ENCODE measurements at regions not wholly inside any gene's neighbourhood (a gene's known extent, or its start where the extent isn't known, plus 50 kb on each side); places are given as distances from the start of the nearest gene placed in this dataset.

DNA sequence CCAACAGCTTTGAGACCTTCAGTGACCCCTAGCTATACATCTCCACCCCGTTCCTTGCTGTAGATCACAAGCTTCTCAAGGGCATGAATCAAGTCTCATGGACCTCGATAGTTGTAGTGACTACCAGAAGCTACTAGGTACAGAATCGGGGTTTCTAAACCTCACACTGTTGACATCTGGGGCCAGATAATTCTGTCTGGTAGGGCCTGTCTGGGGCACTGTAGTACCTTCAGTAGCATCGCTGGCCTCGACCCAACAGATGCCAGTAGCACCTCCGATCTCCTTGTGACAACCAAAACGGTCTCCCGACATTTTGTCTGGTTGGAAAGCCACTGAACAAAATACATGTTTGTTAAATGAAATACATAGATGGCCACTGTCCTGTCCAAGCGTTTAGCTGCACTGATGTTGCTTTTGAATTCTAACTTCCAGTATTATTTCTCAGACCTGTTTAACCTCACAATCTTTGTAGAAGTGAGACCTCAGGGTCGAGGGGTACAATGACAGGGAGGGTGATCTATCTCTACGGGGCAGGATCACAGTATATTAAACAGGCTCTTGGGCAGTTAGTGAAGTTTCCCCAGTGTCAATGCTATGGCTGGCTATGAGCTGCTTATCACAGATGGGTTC, 262.5 kb upstream of the IGF1R start:
- H3K36me3 ChIP-seq (ENCODE audit: low read depth): no peaks in the 10 kb centered on the region
- H3K9me2 ChIP-seq (ENCODE audit: insufficient read depth): no peaks in the 10 kb centered on the region
- ChIA-PET CTCF (no interaction called here), POLR2A (ENCODE audit: unreplicated experiment) (no interaction called here)
- no peak overlapping the region for H2AFZ ChIP-seq
- peaks cover 56% of the 10 kb centered on the region for H3K27me3 ChIP-seq (ENCODE audit: insufficient read depth, low read depth)
- H3K9me3 ChIP-seq (ENCODE audit: insufficient read depth, low read depth): no peaks in the 10 kb centered on the region
- no peak for DNase-seq
- no peak overlapping the region for H3K4me3 ChIP-seq
- H3K4me2 ChIP-seq: no peak overlapping the region
- no peak for TF ChIP-seq EZH2 (IDR thresholded peaks at IDR 0.05; ENCODE audit: low read depth)
- TF ChIP-seq, protein P1, sequence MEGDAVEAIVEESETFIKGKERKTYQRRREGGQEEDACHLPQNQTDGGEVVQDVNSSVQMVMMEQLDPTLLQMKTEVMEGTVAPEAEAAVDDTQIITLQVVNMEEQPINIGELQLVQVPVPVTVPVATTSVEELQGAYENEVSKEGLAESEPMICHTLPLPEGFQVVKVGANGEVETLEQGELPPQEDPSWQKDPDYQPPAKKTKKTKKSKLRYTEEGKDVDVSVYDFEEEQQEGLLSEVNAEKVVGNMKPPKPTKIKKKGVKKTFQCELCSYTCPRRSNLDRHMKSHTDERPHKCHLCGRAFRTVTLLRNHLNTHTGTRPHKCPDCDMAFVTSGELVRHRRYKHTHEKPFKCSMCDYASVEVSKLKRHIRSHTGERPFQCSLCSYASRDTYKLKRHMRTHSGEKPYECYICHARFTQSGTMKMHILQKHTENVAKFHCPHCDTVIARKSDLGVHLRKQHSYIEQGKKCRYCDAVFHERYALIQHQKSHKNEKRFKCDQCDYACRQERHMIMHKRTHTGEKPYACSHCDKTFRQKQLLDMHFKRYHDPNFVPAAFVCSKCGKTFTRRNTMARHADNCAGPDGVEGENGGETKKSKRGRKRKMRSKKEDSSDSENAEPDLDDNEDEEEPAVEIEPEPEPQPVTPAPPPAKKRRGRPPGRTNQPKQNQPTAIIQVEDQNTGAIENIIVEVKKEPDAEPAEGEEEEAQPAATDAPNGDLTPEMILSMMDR (conservative IDR thresholded peaks at IDR 0.05): no peak
- no peaks in the 10 kb centered on the region for H3F3A ChIP-seq (ENCODE audit: insufficient read depth, low read depth)
- no peaks in the 10 kb centered on the region for H3K79me2 ChIP-seq (ENCODE audit: low read depth)
- H3K27ac ChIP-seq: no peak overlapping the region
- intact Hi-C loops (cut with micrococcal nuclease; ENCODE audit: unreplicated experiment): no loop called here
- no TSS peak for BruUV-seq (replicated peaks)
- H3K4me1 ChIP-seq (replicated peaks; ENCODE audit: insufficient read depth): no peaks in the 10 kb centered on the region
- H4K20me1 ChIP-seq (ENCODE audit: insufficient read depth): no peaks in the 10 kb centered on the region

DNA sequence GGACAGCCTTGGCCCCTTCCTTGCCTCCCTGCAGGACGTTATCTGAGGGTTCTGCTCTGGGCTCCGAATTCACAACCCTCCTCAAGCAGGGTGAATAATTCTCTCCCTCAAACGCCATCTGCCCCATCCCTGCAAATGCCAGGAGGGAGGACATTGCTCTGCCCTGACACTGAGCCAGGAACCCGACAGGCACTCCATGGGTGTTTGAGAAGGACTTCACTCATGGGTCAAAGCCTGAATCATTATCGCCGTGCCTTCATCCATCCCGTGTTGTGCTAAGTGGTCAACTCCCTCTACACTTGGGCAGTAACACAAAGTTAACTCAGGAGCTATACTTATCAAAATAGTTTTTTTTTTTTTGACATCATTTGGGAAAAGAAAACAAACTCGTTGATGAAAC, 261.8 kb upstream of the IGF1R start:
- H3K9me2 ChIP-seq (ENCODE audit: insufficient read depth): no peaks in the 10 kb centered on the region
- peaks cover 63% of the 10 kb centered on the region for H3K27me3 ChIP-seq (ENCODE audit: insufficient read depth, low read depth)
- POLR2A ChIA-PET (ENCODE audit: unreplicated experiment): no interaction called here
- no peak overlapping the region for H3K4me3 ChIP-seq
- no peaks in the 10 kb centered on the region for H3K4me1 ChIP-seq (replicated peaks; ENCODE audit: insufficient read depth)
- BruUV-seq (replicated peaks): no TSS peak
- CTCF ChIA-PET: no interaction called here
- H2AFZ ChIP-seq: no peak overlapping the region
- no peaks in the 10 kb centered on the region for H3K79me2 ChIP-seq (ENCODE audit: low read depth)
- intact Hi-C loops (cut with micrococcal nuclease; ENCODE audit: unreplicated experiment): no loop called here
- TF ChIP-seq, protein P1 (conservative IDR thresholded peaks at IDR 0.05): no peak
- TF ChIP-seq EZH2 (IDR thresholded peaks at IDR 0.05; ENCODE audit: low read depth): no peak
- DNase-seq: no peak
- H3K36me3 ChIP-seq (ENCODE audit: low read depth): no peaks in the 10 kb centered on the region
- no peaks in the 10 kb centered on the region for H4K20me1 ChIP-seq (ENCODE audit: insufficient read depth)
- no peaks in the 10 kb centered on the region for H3F3A ChIP-seq (ENCODE audit: insufficient read depth, low read depth)
- H3K4me2 ChIP-seq: no peak overlapping the region
- no peak overlapping the region for H3K27ac ChIP-seq
- no peaks in the 10 kb centered on the region for H3K9me3 ChIP-seq (ENCODE audit: insufficient read depth, low read depth)

DNA sequence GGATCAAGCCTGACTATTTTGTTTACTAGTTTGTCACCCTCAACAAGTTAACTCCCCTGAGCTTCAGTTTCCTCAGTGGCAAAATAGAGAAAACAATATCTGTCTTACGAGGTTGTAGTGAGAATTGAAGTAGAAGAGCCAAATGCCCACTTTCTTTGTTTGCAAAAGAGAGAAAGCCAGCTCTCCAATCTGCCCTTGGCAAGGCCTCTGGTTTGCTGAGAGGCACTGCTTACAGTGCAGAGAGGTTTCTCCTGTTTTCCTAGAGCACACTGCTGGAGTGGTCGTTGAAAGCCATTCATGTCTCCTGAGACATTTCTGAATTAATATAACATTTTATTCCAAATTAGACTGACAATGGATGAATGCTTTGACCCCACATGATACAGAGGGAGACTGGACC, 260.5 kb upstream of the IGF1R start:
- ChIA-PET CTCF (no interaction called here), POLR2A (ENCODE audit: unreplicated experiment) (no interaction called here)
- Histone ChIP-seq H3K9me3 (ENCODE audit: insufficient read depth, low read depth) (no peaks in the 10 kb centered on the region), H3K9me2 (ENCODE audit: insufficient read depth) (no peaks in the 10 kb centered on the region), H3K27ac (no peak overlapping the region), H3F3A (ENCODE audit: insufficient read depth, low read depth) (no peaks in the 10 kb centered on the region), H4K20me1 (ENCODE audit: insufficient read depth) (no peaks in the 10 kb centered on the region), H3K36me3 (ENCODE audit: low read depth) (no peaks in the 10 kb centered on the region), H3K4me2 (no peak overlapping the region), H3K4me3 (no peak overlapping the region), H2AFZ (no peak overlapping the region), H3K4me1 (replicated peaks; ENCODE audit: insufficient read depth) (no peaks in the 10 kb centered on the region), H3K79me2 (ENCODE audit: low read depth) (no peaks in the 10 kb centered on the region), H3K27me3 (ENCODE audit: insufficient read depth, low read depth) (peaks cover 73% of the 10 kb centered on the region)
- DNase-seq: no peak
- TF ChIP-seq, protein P1 (conservative IDR thresholded peaks at IDR 0.05): no peak
- no peak for TF ChIP-seq EZH2 (IDR thresholded peaks at IDR 0.05; ENCODE audit: low read depth)
- no TSS peak for BruUV-seq (replicated peaks)
- intact Hi-C loops (cut with micrococcal nuclease; ENCODE audit: unreplicated experiment): no loop called here
